ENCODE measurements at regions not wholly inside any gene's neighbourhood (a gene's known extent, or its start where the extent isn't known, plus 50 kb on each side); places are given as distances from the start of the nearest gene placed in this dataset.

DNA sequence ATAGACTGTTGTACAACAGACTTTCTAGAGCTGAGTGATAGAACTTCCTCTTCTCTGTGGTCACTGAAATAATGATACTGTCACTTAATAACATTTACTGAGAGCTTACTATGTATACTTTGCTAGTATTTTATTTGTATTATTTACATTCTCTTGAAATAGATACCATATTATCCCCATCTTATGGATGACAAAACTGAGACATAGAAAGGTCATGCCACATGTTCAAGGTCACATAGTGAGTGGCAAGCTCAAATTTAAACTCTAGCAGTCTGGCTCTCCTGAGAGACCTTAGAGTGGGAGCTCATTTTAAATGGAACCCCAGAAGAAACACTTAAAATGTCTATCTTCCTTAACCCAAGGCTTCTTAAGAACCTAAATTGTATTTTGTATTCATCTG lies 266.6 kb upstream of the CAMK1G start:
- DNase-seq (ENCODE audit: insufficient read length, low spot score) (no peak), FAIRE-seq (no peak)
- TF ChIP-seq POU2F2 (IDR thresholded peaks at IDR 0.05; ENCODE audit: low read depth, low read length): no peak
- no peak for TF ChIP-seq POLR2A (IDR thresholded peaks at IDR 0.05; ENCODE audit: low read depth, low read length)
- TF ChIP-seq PAX5 (IDR thresholded peaks at IDR 0.05; ENCODE audit: insufficient read depth, low read length, severe bottlenecking): no peak
- TF ChIP-seq TAF1 (IDR thresholded peaks at IDR 0.05; ENCODE audit: low read depth, low read length): no peak
- no peak for TF ChIP-seq SPI1 (IDR thresholded peaks at IDR 0.05; ENCODE audit: low read depth, low read length)
- no peak for TF ChIP-seq POLR2AphosphoS5 (IDR thresholded peaks at IDR 0.05; ENCODE audit: low read depth, low read length)

DNA sequence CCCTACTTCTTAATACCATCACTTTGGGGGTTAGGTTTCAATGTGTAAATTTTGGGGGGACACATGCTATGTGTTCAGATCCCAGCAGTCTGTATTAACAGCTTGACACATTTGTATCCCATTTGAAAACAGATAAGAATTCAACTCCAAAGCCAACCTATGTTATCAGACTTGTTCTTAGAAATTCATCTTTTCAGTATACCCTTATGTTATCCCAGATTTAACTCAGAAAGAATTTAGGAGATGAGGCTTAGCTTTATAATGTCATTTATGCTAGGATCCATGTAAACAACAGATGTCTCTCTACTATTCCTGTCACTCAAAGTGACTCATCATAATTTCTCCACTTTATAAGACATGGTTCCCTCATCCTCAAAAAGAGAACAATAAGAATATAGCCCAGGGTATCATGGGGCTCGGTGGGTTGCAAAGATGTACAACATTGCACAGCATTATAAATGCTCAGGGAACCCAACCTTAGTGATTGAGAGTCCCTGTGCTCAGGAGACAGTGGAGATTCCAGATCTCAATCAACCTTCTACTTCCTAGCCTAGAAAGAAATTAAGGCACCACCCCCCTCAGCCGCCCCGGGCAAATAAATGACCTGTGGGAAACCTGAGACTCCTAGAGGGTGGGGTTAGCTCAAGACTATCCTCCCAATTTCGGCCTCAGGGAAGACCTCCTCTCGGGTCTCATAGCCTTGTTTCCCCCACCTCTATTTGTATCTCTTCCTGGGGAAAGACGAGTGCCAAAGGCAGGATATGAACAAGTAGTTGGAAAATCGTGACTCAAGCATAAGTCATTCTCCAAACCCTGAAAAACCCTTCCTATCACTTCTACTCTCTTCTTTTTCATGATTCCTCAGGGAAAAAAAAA lies 265.1 kb upstream of the CAMK1G start:
- TF ChIP-seq PAX5 (IDR thresholded peaks at IDR 0.05; ENCODE audit: insufficient read depth, low read length, severe bottlenecking): no peak
- TF ChIP-seq SPI1 (IDR thresholded peaks at IDR 0.05; ENCODE audit: low read depth, low read length): no peak
- no peak for TF ChIP-seq POLR2A (IDR thresholded peaks at IDR 0.05; ENCODE audit: low read depth, low read length)
- TF ChIP-seq TAF1 (IDR thresholded peaks at IDR 0.05; ENCODE audit: low read depth, low read length): no peak
- TF ChIP-seq POLR2AphosphoS5 (IDR thresholded peaks at IDR 0.05; ENCODE audit: low read depth, low read length): no peak
- TF ChIP-seq POU2F2 (IDR thresholded peaks at IDR 0.05; ENCODE audit: low read depth, low read length): no peak
- FAIRE-seq (no peak), DNase-seq (ENCODE audit: insufficient read length, low spot score) (no peak)

DNA sequence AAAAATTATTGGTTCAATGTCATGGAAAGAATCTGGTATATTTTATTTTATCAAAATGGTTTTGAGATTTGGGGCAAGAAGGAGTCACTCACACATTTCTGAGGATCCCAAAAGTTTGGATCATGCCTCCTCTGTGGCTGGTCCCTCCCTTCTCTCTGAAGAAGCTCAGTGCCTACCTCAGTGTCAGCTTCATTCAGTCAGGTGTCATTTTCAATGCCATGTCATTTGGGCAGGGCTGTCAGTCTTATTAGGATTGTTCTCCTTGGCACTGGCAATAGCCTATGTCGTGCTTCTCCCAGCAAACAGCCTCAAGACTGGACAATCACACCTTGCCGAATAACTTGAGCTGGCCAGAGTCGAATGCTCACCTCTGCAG lies 264.5 kb upstream of the CAMK1G start:
- no peak for DNase-seq (ENCODE audit: insufficient read length, low spot score)
- FAIRE-seq: no peak
- TF ChIP-seq TAF1 (IDR thresholded peaks at IDR 0.05; ENCODE audit: low read depth, low read length) (no peak), PAX5 (IDR thresholded peaks at IDR 0.05; ENCODE audit: insufficient read depth, low read length, severe bottlenecking) (no peak), POLR2AphosphoS5 (IDR thresholded peaks at IDR 0.05; ENCODE audit: low read depth, low read length) (no peak), POLR2A (IDR thresholded peaks at IDR 0.05; ENCODE audit: low read depth, low read length) (no peak), POU2F2 (IDR thresholded peaks at IDR 0.05; ENCODE audit: low read depth, low read length) (no peak), SPI1 (IDR thresholded peaks at IDR 0.05; ENCODE audit: low read depth, low read length) (no peak)

DNA sequence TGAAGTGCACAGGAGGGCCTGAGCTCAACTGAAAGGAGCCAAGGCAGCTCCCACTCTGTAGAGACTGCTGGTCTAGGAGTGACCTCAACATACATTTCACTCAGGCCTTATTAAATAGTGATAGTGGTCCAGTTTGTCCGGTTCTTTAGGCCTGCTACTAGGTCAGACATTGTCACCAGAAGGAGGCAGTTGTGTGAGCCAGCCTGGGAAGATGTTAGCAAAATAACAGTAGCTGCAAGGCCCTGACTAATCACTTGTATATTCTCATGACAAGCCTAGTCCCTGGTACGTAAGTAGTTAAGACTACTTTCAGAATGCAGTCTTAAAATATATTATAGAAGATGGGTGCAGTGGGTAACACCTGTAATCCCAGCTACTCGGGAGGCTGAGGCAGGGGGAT lies 264.0 kb upstream of the CAMK1G start:
- DNase-seq (ENCODE audit: insufficient read length, low spot score): no peak
- FAIRE-seq: no peak
- TF ChIP-seq POLR2AphosphoS5 (IDR thresholded peaks at IDR 0.05; ENCODE audit: low read depth, low read length) (no peak), POU2F2 (IDR thresholded peaks at IDR 0.05; ENCODE audit: low read depth, low read length) (no peak), SPI1 (IDR thresholded peaks at IDR 0.05; ENCODE audit: low read depth, low read length) (no peak), TAF1 (IDR thresholded peaks at IDR 0.05; ENCODE audit: low read depth, low read length) (no peak), PAX5 (IDR thresholded peaks at IDR 0.05; ENCODE audit: insufficient read depth, low read length, severe bottlenecking) (no peak), POLR2A (IDR thresholded peaks at IDR 0.05; ENCODE audit: low read depth, low read length) (no peak)

DNA sequence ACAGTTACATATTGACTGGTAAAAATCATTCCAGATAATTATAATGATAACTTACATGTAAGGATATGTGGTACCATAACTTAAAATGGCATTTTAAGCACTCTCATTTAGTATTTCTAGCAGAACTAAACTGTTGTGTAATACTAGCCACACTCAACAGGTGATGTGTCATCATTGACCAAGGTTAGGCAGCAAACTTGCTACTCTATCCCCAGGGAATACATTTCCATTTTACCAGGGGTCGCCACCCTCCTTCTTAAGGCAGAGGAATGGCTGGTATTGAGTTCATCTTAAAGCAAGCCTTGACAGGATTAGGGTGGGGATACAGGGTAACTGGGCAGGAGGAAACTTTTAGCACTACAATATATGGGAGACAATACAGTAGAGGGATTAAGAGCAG lies 259.8 kb upstream of the CAMK1G start:
- DNase-seq (ENCODE audit: insufficient read length, low spot score) (no peak), FAIRE-seq (no peak)
- TF ChIP-seq POLR2AphosphoS5 (IDR thresholded peaks at IDR 0.05; ENCODE audit: low read depth, low read length): no peak
- no peak for TF ChIP-seq SPI1 (IDR thresholded peaks at IDR 0.05; ENCODE audit: low read depth, low read length)
- no peak for TF ChIP-seq PAX5 (IDR thresholded peaks at IDR 0.05; ENCODE audit: insufficient read depth, low read length, severe bottlenecking)
- no peak for TF ChIP-seq TAF1 (IDR thresholded peaks at IDR 0.05; ENCODE audit: low read depth, low read length)
- TF ChIP-seq POLR2A (IDR thresholded peaks at IDR 0.05; ENCODE audit: low read depth, low read length): no peak
- TF ChIP-seq POU2F2 (IDR thresholded peaks at IDR 0.05; ENCODE audit: low read depth, low read length): no peak

DNA sequence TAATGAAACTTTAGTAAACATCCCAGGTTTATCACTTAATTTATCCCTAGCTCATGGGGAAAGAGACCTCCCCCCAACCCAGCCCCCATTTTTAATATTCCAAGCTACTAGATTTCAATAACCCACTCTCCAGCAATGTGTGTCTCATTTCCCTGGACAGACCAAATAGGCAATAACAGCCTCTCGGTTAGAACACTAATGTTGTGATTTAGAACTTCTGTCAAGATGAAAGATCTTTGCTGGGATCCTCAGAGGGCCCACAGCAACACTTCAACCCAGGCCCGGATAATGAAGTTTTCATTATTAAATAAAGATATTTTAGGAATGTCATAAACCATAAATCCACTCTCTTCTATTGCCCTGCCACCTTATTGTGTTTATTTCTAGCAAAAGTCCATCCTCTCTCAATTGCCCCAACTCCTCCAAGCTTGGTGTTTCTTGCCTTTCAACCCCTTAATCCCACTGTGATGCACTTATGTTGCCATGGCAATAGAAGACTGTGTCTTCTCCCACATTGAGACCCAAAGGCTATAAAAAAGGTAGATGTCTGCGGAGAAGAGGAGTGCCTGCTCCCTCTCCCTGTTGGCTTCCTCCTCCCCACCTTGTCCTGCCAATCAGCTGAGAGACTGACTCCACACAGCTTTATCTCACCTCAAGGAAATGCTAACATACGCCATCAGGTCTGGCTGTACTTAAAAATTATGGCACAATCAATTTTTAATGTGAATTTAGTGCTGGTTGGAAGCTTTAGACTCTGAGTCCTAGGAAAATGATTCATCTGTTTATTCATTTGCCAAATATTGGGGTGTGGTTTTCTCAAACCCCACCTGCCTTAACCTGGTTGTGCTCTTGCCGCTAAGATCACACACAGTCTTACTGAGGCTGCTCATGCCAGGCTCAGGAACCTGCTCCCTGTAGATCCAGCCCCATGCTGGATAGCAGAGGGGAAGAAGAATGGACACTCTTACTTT lies 258.3 kb upstream of the CAMK1G start:
- no peak for DNase-seq (ENCODE audit: insufficient read length, low spot score)
- FAIRE-seq: no peak
- TF ChIP-seq POU2F2 (IDR thresholded peaks at IDR 0.05; ENCODE audit: low read depth, low read length) (no peak), SPI1 (IDR thresholded peaks at IDR 0.05; ENCODE audit: low read depth, low read length) (no peak)

DNA sequence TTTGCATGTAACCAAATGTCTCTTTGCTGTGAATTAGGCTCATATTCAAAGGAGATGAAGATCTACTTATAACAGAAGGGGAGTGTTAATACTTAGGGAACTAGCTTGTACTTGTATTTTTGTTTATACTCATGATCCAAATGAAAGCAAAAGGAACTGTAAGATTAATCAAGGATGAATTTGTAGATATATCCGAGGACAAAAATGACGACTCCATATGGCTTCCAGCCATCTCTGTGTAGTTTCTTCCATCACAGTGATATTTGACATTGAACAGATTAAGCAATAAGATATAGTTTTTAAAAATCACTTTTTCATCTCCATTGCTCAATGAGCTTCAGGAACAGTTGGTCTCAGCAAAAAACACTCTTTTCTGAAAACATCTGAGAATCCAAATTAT lies 257.4 kb upstream of the CAMK1G start:
- no peak for FAIRE-seq
- TF ChIP-seq POLR2AphosphoS5 (IDR thresholded peaks at IDR 0.05; ENCODE audit: low read depth, low read length) (no peak), POLR2A (IDR thresholded peaks at IDR 0.05; ENCODE audit: low read depth, low read length) (no peak), SPI1 (IDR thresholded peaks at IDR 0.05; ENCODE audit: low read depth, low read length) (no peak), TAF1 (IDR thresholded peaks at IDR 0.05; ENCODE audit: low read depth, low read length) (no peak), POU2F2 (IDR thresholded peaks at IDR 0.05; ENCODE audit: low read depth, low read length) (no peak), PAX5 (IDR thresholded peaks at IDR 0.05; ENCODE audit: insufficient read depth, low read length, severe bottlenecking) (no peak)
- DNase-seq (ENCODE audit: insufficient read length, low spot score): no peak

DNA sequence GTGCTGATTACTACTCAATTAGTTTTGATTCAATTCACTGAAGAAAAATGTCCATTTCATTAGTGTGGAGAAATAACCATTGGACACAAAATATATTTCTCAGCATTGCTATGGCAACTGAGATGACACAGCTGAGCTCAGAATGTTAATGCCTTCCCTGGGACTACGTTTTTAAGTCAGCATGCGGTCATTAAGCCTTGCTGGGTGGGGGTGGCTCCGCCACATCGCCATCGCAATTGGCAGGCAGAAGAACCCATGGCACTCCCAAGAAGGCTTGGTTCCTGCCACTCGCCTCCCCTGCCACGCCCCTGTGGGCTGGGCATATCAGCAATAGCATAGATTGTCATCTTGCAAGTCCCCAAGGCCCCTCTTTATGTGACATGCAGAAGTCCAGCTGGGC lies 256.7 kb upstream of the CAMK1G start:
- no peak for DNase-seq (ENCODE audit: insufficient read length, low spot score)
- TF ChIP-seq PAX5 (IDR thresholded peaks at IDR 0.05; ENCODE audit: insufficient read depth, low read length, severe bottlenecking) (no peak), TAF1 (IDR thresholded peaks at IDR 0.05; ENCODE audit: low read depth, low read length) (no peak), POLR2AphosphoS5 (IDR thresholded peaks at IDR 0.05; ENCODE audit: low read depth, low read length) (no peak), SPI1 (IDR thresholded peaks at IDR 0.05; ENCODE audit: low read depth, low read length) (no peak), POU2F2 (IDR thresholded peaks at IDR 0.05; ENCODE audit: low read depth, low read length) (no peak), POLR2A (IDR thresholded peaks at IDR 0.05; ENCODE audit: low read depth, low read length) (no peak)
- no peak for FAIRE-seq

DNA sequence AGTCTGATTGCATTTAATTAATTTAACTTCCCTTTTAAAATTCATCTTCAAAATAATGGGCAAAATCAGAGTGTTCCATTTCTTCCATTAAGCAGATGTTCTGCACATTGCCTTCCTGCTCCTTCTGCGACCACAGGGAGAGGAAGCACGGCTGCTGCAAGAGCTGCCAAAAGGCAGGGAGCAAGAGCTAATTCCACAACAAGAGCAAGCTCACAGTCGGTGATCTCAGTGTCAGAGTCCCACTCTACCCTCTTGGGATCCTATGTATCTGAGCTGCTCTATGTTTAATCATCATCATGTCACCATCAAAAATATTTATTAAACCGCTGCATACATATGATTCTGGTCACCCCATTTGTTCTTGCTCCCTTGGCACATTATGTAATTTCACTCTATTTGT lies 255.3 kb upstream of the CAMK1G start:
- DNase-seq (ENCODE audit: insufficient read length, low spot score): no peak
- TF ChIP-seq TAF1 (IDR thresholded peaks at IDR 0.05; ENCODE audit: low read depth, low read length): no peak
- no peak for TF ChIP-seq POLR2AphosphoS5 (IDR thresholded peaks at IDR 0.05; ENCODE audit: low read depth, low read length)
- TF ChIP-seq PAX5 (IDR thresholded peaks at IDR 0.05; ENCODE audit: insufficient read depth, low read length, severe bottlenecking): no peak
- no peak for TF ChIP-seq SPI1 (IDR thresholded peaks at IDR 0.05; ENCODE audit: low read depth, low read length)
- TF ChIP-seq POLR2A (IDR thresholded peaks at IDR 0.05; ENCODE audit: low read depth, low read length): no peak
- no peak for TF ChIP-seq POU2F2 (IDR thresholded peaks at IDR 0.05; ENCODE audit: low read depth, low read length)
- FAIRE-seq: no peak

Measured in GM12891 (cell line).